ENCODE measurements at regions not wholly inside any gene's neighbourhood (a gene's known extent, or its start where the extent isn't known, plus 50 kb on each side); places are given as distances from the start of the nearest gene placed in this dataset.

GRCh38 chr5:156135531-156135930 lies 191.4 kb upstream of the SGCD start:
- H3K9me3 ChIP-seq (ENCODE audit: control insufficient read depth in 1 of 2, insufficient read depth in 1 of 2, low read length in 2 of 2) = no peaks in the 10 kb centered on the region
- H3K27me3 ChIP-seq (ENCODE audit: control insufficient read depth in 1 of 2, insufficient read depth in 2 of 2, low read length in 2 of 2) = no peaks in the 10 kb centered on the region
- H3K4me1 ChIP-seq (ENCODE audit: insufficient read depth, low read length) = no peaks in the 10 kb centered on the region
- no peak for TF ChIP-seq CTCF (IDR thresholded peaks at IDR 0.05)
- no peak for ATAC-seq (ENCODE audit: poor library complexity)
- Mint-ChIP-seq H3K4me1 (ENCODE audit: low read depth) (no peaks in the 10 kb centered on the region), H3K27ac (no peak overlapping the region), H3K27me3 (peaks cover 17% of the 10 kb centered on the region), H3K36me3 (ENCODE audit: low read depth) (no peaks in the 10 kb centered on the region), H3K9me3 (peaks cover 5% of the 10 kb centered on the region), H3K4me3 (no peak overlapping the region)
- no peak overlapping the region for H3K27ac ChIP-seq (ENCODE audit: low read depth in 1 of 2, low read length in 2 of 2)
- DNase-seq = no peak
- ChIA-PET CTCF (no interaction called here), POLR2A (no interaction called here)
- no peak overlapping the region for H3K4me3 ChIP-seq (ENCODE audit: low read length)
- H3K36me3 ChIP-seq (ENCODE audit: insufficient read depth, low read length) = no peaks in the 10 kb centered on the region
- intact Hi-C loops (cut with DNase I, micrococcal nuclease) = no loop called here

DNA sequence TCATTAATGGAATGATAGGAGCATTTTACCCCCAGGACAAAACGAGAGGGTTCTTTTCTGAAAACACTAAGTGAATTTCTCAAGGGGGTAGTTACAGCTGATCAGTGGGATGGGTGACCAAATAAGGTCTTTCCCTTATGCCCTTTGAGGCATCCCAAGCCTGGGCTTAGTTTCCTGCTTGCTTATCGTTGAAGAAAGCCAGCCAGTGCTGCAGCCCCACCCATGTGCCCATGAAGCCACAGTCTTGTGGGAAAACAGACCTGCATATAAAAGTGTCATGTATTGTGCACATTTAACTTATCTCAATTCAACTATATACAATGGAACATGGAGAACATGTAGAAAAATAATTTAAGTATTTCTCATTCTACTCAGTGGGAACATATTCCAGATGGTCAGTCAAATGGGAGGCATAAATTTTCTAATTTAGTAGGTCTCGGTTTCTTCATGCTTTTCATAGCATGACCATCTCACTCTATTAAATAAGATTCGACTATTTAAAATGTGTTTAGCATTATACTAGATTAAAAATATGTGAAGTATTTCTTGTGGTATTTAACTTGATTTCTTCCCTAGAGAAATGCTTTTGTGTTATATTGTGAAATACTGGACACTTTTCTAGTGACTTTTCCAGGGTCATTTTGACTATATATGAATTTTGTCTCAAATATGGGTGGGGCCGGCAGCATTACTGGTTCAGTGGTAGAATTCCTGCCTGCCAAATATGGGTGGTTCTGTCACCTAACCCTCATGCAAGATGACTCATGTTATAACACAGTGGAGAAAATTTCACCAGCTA lies 189.7 kb upstream of the SGCD start:
- Histone ChIP-seq H3K27ac (ENCODE audit: low read depth in 1 of 2, low read length in 2 of 2) (no peak overlapping the region), H3K27me3 (ENCODE audit: control insufficient read depth in 1 of 2, insufficient read depth in 2 of 2, low read length in 2 of 2) (no peaks in the 10 kb centered on the region), H3K9me3 (ENCODE audit: control insufficient read depth in 1 of 2, insufficient read depth in 1 of 2, low read length in 2 of 2) (peaks cover 0 to 8% of the 10 kb centered on the region in 2 experiments), H3K4me3 (ENCODE audit: low read length) (no peak overlapping the region), H3K36me3 (ENCODE audit: insufficient read depth, low read length) (no peaks in the 10 kb centered on the region), H3K4me1 (ENCODE audit: insufficient read depth, low read length) (no peaks in the 10 kb centered on the region)
- CTCF ChIA-PET = no interaction called here
- Mint-ChIP-seq H3K4me1 (ENCODE audit: low read depth) (no peaks in the 10 kb centered on the region), H3K27me3 (peaks cover 17% of the 10 kb centered on the region), H3K9me3 (peaks cover 6% of the 10 kb centered on the region), H3K27ac (no peak overlapping the region), H3K4me3 (no peak overlapping the region), H3K36me3 (ENCODE audit: low read depth) (no peaks in the 10 kb centered on the region)
- POLR2A ChIA-PET = no interaction called here
- DNase-seq = peak in 1 of 14 experiments; percentile 13
- no peak for ATAC-seq (ENCODE audit: poor library complexity)
- intact Hi-C loops (cut with DNase I, micrococcal nuclease) = no loop called here
- TF ChIP-seq CTCF (IDR thresholded peaks at IDR 0.05) = no peak

DNA sequence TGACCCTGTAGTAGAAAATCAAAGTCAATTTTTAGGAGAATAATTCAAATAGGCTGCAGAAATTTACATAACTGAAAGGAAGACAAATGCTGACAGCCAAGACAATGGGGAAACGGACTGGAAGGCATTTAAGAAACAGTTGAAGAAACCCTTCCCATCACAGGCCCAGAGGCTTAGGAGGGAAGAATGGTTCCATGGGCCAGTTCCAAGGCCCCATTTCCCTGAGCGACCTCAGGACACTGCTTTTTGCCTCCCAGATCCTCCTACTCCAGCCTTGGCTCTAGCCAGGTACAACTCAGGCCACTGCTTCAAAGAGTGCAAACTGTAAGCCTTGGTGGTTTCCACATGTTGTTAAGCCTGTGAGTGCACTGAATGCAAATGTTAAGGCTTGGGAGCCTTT lies 184.1 kb upstream of the SGCD start:
- no peak overlapping the region for H3K4me3 ChIP-seq (ENCODE audit: low read length)
- Mint-ChIP-seq H3K36me3 (ENCODE audit: low read depth) (no peaks in the 10 kb centered on the region), H3K9me3 (peaks cover 6% of the 10 kb centered on the region), H3K27ac (no peak overlapping the region), H3K4me1 (ENCODE audit: low read depth) (no peaks in the 10 kb centered on the region), H3K27me3 (peaks cover 4% of the 10 kb centered on the region), H3K4me3 (no peak overlapping the region)
- no peak for DNase-seq
- H3K27ac ChIP-seq (ENCODE audit: low read depth in 1 of 2, low read length in 2 of 2) = no peak overlapping the region
- no peak for ATAC-seq (ENCODE audit: poor library complexity)
- intact Hi-C loops (cut with DNase I, micrococcal nuclease) = no loop called here
- ChIA-PET POLR2A (no interaction called here), CTCF (no interaction called here)
- H3K9me3 ChIP-seq (ENCODE audit: control insufficient read depth in 1 of 2, insufficient read depth in 1 of 2, low read length in 2 of 2) = peaks cover 11 to 17% of the 10 kb centered on the region in 2 experiments
- TF ChIP-seq CTCF (IDR thresholded peaks at IDR 0.05) = no peak
- H3K27me3 ChIP-seq (ENCODE audit: control insufficient read depth in 1 of 2, insufficient read depth in 2 of 2, low read length in 2 of 2) = no peaks in the 10 kb centered on the region
- H3K36me3 ChIP-seq (ENCODE audit: insufficient read depth, low read length) = no peaks in the 10 kb centered on the region
- H3K4me1 ChIP-seq (ENCODE audit: insufficient read depth, low read length) = no peaks in the 10 kb centered on the region
